ENCODE measurements at regions not wholly inside any gene's neighbourhood (a gene's known extent, or its start where the extent isn't known, plus 50 kb on each side); places are given as distances from the start of the nearest gene placed in this dataset.

DNA sequence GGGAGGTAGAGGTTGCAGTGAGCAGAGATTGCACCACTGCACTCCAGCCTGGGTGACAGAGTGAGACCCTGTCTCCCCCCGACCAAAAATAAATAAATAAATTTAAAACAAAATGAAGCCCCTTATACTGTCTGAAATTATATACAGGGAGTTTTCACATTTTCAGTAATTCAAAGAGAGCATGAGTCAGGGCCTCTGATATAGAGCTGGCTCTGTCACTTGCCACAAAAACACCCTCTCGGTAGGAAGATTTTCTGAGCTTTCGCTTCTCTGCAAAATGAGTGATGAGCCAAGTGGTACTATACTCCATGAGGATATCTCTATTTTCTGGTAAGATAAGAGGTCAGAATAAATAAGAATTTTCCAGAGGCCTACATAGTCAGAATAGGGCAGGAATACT lies 462.9 kb downstream of the COG6 start:
- DNase-seq (ENCODE audit: low read depth), result no peak

DNA sequence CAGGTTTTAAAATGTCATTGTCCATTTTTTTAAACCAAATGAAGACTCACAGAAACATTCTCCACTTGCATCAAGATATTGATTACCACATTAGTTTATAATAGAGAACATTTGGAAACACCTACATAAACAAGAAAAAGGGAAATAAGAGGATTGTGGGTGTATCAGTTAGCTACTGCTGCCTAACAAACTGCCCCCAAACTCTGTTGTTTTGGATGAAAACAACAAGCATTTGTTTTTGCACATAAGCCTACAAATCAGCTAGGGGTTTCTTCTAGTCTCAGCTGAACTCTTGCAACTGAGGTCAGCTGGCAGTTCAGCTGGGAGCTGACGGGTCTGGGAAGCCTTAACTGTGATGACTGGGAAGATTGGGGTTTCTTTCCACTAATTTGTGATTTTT lies 464.4 kb downstream of the COG6 start:
- DNase-seq (ENCODE audit: low read depth), result no peak

DNA sequence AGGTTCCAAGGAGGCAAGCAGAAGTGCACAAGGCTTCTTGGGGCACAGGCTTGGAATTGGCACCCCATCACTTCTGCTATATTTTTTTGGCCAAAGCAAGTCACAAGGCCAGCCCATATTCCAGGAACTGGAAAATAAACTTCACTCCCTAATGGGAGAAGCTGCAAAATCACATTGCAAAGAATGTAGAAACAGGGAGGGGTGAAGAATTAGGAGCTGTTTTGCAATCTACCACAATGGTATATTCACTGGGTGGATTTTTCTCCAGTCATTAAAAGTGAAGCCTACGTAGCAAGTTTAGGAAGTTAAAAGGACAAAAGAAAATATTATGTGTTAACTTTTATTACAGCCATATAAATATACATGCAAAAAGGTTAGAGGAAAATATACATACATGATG lies 464.8 kb downstream of the COG6 start:
- no peak for DNase-seq (ENCODE audit: low read depth)

DNA sequence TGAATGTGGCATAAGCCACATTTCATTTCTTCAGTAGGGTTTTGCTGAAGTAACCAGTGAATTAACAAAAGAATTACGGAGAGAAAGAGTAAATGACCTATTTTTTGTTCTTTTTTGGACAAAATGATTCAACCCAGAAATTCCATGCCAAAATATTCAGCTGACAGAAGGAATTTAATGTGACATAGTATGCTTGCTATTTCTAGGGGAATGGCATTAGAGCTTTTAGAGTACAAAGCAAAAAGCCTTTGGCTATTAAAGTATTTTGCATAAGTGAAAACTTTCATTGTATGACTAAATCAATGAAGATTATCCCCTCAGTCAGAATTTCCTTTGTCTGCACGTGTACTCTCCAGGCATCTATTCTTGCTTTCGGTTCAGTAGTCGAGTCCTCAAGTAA lies 465.3 kb downstream of the COG6 start:
- no peak for DNase-seq (ENCODE audit: low read depth)

DNA sequence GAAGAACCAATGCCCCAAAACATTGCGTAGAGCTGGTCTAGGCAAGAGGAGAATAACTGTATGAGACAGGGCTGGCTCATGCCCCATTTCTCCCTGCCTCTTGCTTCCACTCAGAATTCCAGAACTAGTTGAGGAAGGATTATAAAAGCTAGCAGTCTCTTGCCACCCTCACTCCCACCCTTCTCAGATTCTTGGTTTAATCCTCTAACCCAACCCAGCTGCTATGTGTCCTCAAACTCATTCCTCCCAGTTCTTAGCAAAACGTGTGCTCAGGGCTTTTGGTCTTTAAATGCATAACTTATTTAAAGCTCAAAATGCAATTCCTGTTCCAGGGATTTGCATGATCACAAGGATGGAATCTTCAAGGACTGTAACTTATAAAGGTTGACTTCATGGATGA lies 466.3 kb downstream of the COG6 start:
- DNase-seq (ENCODE audit: low read depth), result no peak

DNA sequence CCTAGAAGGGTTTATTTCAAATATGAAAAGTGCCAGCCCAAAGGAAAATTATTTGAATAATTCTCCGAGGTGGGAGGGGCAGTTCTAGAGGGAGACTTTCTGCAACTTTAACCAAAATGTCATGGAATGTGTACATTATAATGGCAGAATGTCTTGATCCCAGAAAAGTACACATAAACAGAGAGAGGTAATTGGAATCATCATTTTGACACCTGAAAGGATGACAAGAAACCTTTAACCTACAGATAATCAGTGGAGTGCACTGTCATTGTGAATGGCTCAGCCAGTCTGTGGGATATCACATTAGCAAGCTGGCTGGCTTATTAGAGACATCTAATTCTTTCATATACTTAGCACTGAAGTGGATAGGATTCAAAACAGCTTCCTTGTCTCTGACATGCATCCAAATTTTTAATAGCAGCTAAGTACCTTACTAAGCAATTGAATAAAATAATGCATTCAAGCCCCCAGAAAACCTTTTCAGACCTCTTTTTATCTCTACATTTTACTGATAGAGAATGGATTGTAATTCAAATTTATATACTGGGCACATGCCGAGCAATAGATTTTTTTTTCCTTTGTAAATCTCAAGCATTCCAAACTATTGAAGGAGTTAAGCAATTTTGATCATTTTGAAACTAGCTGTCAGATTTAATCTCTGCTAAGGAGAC lies 468.6 kb downstream of the COG6 start:
- DNase-seq (ENCODE audit: low read depth), result no peak

DNA sequence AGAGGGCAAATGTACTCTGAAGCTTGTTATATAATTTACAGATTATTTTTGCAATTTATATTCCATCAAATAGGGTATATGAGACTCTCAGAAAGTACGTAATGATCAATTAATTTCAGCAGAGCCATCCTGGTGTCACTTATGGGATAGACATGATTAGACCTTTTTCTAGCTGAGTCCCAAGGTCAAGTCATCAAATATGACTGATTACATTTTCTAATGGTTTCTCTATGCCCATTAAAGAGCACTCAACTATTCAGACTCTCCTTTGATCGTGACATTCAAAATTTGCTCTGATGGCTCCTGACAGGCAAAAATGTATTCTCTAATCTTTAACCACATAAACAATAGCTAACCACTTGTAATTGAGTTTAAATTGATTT lies 469.2 kb downstream of the COG6 start:
- no peak for DNase-seq (ENCODE audit: low read depth)

DNA sequence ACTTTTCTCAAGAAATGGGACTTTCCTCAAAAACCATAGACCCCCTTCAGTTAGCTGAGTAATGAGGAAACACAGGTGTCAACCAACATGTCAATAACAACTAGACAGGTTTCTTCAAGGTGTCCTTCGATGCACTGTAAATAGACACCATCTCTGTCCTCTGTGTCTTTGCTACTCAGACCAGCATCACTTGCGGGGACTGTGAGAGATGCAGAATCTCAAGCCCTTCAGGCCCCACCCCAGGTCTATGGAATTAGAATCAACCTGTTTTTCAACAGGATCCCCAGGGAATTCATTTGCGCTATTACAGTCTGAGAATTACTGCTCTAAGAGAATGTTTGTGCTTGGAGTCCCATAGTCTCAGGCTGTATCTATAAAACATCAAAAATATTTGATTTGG lies 469.9 kb downstream of the COG6 start:
- DNase-seq (ENCODE audit: low read depth), result no peak

DNA sequence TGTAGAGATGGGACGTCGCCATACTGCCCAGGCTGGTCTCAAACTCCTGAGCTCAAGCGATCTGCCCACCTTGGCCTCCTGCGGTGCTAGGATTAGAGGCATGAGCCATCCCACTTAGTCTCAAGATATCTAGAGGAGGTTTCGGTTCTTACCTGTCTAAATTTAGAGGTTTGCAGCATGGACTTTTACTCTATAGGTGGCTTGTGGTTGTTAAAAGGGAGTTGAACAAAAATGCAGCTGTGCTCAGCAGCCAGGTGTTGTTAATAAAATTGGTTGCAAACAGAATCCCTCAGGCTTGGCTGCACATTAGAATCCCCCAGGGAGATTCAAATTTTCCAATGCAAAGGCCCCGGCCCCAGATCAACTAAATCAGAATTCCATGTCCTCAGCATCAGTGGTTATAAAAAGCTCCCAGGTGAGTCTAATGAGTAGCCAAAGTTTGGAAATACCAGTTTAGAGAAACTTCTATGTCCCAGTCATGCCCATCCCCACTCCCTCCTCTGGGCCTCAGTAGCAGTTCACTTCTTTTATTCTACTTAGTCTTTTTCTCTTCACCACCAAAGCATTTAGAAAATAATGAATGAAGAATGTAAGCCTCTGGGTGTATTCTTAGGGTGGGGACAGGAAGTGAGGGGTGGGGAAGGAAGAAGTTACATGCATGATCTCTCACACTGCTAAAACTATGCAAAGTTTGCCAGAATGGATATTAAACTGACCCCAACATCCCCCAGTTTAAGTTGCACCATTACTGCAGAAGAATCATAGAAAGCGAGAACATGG lies 471.0 kb downstream of the COG6 start:
- no peak for DNase-seq (ENCODE audit: low read depth)

DNA sequence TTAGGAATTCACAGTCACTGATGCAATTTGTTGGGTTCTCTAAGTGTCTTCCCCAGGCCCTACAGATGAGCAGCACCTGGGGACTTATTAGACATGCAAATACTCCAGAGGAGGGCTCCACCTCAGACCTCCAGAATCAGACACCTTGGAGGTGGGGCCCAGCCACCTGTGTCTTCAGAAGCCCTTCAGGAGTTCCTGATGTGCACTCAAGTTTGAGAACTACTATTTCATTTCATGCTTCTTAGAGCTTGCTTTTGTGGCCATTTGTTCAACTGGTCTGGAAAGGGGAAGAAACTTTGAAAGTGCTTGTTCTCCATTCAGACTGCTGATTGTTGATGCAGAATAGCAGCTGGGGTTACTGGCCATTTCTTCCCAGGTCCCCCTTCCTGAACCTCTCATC lies 472.0 kb downstream of the COG6 start:
- no peak for DNase-seq (ENCODE audit: low read depth)

DNA sequence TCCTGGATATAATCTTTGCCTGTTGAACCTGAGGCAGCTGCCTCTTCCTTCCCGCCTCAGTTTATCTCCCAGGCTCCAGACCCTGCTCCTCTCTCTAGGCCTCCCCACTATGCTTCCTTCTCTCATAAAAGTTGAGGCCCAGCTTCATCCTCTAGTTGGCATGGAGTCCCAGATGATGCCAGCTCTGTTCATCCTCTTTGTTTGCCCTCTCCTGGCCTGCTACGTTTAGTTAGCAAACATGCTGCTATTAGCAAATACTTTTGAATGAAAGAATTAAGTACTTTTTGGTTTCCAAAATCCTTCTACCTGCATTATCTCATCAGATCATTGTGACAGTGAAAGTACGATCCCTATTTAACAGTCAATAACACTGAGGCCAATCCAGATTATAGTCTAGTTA lies 472.5 kb downstream of the COG6 start:
- DNase-seq (ENCODE audit: low read depth), result no peak

DNA sequence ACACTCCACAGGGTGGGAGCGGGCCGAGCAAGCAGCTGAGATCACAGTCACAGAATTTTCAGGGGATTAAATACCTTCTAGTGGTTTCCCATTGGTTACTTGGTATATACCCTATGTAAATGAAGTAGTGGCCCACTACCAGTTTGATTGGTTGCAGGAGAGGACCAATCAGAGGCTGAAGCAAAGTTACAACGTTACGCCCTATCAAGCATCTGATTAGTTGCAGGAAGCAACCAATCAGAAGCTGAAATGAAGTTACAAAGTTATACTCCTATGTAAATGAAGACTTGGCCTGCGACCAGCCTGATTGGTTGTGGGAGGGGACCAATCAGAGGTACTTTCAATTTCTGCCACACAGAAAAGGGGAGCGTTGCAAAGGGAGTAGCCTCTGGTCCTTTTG lies 474.0 kb downstream of the COG6 start:
- no peak for DNase-seq (ENCODE audit: low read depth)

DNA sequence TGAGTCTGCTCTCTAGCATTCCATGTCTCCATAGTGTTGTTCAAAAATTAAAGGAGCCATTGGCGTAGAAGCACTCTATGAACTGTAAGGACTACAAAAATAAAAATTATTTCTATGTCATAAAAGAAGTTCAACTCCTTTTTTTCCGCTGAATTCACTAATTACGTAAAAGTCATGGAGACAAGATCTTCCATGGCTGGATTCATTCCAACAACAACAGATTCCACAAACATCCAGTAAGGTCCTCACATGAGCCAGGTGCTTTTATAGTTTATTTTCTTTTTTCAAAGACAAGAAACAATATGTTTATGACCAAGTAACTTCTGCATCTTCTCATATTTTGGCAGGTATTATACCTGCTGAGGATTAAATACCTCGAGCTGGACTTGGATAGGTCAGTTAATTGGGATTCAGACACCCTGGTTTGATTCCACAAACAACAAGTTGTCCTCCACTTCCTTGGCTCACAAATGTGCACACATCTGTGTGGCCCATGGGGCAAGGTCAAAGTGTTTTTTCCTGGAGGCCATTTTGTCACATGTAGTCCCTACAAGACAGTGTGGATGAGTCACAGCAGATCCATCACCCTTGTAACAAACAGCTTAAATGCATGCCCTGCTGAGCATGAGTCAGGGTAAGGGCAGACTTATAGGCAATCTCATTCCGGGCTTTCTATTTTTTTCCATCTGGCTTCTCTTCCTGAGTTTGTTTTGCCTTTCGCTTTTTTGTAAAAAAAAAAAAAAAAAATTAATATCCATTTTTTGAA lies 475.6 kb downstream of the COG6 start:
- DNase-seq (ENCODE audit: low read depth), result no peak

DNA sequence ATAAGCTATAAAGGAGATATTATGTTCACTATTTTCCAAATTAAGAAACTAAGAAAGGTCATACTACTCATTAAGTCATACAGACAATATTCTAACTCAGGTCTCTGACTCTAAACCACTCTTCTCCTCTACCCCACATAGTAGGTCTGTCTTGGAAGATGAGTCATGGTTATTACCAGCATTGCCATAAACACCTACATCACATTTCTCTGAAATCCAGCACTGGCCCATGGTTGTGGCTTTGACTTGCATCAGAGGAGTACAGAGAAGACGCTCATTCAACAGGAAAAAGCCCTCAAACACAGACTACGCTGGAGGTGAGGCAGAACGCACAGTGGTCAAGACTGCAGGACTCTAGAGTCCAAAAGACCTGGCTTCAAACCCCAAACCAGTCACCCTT lies 476.8 kb downstream of the COG6 start:
- no peak for DNase-seq (ENCODE audit: low read depth)

DNA sequence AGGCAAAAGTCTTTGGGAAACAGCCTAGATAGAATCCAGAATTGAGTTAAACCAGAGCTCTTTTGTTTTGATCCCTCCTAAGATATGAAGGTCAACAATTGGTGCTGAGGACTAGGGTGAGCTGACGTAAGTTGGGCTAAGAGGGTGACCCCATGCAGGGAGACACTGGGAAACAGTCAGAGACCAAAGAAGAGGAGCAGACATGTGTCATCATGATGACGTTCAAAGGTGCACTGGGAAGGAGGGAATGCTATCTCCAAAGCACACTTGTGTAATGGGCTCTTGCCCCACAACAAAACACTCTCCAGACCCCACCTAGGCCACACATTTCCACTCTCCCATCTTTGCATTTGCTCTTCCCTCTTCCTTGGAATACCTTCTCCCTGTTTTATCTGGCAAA lies 481.4 kb downstream of the COG6 start:
- no peak for DNase-seq (ENCODE audit: low read depth)

DNA sequence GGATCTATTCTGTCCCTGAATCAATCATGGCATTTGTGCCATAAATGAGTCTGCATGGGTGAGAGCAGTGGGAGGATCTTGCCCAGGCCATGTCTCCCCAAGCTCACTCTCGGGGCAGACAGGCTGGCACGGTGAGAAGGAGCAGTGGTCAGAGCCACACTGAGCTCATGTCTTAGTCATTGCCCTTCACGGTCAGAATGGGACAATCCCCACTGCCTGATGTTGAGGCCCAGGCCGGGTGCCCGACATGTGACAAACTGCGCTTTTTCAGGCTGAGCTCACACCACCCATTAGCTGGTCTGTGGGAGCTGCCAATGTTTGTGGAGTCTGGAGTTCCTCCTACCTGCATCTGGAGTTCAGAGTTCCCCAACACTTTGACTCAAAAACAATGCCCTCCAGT lies 481.9 kb downstream of the COG6 start:
- no peak for DNase-seq (ENCODE audit: low read depth)

DNA sequence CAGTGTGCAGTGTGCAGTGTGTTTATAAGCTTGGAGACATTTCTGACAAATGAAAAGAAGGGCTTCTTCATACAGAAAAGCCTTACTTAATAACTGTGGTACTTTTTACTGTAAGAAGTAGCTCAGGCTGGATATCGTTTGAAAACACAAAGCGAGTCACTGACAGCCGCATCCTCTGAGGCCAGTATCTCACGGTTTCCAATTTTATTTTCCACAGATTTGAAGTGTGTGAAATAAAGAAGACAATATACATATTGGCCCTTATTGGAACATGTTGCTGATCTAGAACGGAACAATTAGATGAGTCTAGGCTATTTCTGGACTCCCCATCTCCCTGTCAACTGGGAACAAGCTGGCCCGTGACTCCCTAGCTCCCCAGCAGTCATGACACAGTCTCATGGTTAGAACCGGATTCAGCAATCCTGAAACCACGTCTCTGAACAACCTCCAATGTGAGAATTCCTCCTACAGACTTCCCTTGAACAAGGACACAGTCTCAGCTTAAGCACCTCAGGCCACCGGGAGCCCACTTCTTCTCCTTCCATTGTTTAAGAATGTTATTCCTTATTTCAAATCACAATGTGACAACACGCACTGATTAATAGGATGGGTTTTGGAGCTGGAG lies 484.5 kb downstream of the COG6 start:
- no peak for DNase-seq (ENCODE audit: low read depth)

DNA sequence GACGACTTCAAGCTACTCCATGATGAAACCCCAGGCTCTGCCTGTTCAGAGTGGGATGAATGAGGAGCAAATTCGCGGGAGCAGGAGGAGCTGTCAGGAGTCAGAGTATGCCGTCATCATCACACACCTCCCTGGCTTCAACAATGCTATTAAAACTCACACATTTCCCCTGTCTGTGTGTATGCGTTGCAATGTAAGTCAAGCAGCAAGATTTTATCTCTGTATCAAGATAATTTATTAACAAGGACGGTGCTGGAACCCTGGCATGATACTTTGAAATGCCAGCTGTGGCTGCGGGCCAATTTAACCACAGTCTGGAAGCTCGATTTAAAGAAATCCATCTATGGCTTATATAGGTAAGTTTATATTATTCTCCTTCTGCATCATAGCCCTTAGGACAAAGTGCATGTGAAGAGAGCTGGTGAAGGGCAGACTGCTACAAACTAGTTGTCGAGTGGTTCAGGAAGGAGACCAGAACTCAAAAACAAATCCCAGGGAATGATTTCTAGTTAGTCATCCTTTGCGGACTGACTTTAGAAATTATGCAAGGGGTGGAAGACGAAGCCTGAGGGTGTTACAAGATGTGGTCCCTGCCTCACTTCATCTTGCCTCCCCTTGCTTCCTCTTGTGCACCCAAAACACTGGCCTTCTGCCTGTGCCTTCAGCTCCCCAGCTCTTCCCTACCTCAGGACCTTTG lies 486.5 kb downstream of the COG6 start:
- no peak for DNase-seq (ENCODE audit: low read depth)

DNA sequence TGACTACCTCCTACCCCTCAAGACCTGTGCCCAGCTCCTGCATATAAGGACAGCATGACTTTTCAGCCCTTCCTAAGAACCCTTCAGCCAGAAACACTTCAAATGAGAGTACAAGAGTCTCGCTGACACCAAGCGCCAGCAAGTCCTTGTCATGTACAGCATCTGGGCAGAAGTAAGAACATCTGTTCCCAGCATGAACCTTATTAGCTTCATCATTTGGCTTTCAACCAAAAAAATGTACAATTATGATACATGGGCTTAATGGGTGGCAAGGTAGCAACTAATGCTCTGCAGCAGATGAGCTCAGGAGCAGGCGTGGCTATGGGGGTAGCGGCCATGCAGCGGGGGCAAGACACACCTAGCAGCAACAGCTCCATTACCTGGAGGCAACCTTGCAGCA lies 487.6 kb downstream of the COG6 start:
- DNase-seq (ENCODE audit: low read depth), result no peak

DNA sequence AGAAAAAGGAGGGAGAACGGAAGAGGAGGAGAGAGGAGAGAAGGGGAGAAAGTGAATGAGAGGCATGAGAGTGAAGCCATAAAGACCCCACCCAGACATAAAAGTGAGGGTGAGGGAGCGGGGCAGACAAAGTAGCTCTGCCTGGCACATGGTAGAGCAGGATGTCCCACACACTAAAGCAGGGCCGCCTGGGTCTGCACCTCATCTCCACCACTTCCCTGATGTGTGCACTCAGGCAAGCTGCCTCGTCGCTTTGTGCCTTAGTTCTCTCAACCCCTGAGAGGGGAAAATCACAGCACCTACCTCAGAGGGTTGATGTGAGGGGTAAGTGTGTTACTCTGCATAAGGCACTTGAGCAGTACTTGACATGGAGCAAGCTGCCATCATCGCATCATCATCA lies 488.1 kb downstream of the COG6 start:
- DNase-seq (ENCODE audit: low read depth), result no peak

DNA sequence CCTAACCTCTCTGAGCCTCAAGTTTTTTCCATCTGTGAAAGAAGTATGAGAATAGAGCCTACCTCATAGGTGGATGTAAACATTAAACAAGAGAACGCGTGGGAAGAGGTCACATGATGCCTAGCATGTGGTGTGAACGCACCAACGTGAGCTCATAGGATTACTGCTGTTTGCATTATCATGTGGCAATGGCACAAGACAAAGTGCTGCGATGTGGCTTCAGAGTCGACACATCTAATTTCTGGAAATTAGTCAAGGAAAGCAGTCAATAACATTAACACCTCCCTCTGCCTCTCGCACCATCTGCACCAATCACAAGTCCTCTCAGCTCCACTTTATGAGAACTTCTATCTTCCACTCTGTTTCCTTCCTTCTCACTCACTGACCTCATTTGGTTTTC lies 489.7 kb downstream of the COG6 start:
- DNase-seq (ENCODE audit: low read depth), result no peak

DNA sequence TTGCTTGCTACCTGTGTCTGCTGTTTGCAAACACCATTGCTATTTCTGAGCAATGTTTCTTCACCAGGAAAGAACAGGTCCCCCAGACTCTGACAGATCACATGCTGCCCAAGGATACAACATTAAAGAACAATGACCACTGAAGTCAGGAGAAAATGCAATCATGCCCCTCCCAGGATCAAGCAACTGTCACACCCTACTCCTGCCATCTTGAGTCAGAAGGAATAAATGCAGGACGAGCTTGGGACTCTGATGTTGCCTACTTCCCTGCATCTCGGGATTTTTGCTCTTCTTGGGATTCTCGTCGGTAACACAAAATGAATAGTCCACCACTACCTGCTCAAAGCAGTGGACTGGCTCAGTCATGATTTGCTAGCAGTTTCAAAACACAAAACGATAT lies 490.6 kb downstream of the COG6 start:
- no peak for DNase-seq (ENCODE audit: low read depth)
